ENCODE measurements at regions not wholly inside any gene's neighbourhood (a gene's known extent, or its start where the extent isn't known, plus 50 kb on each side); places are given as distances from the start of the nearest gene placed in this dataset.

- DNase-seq: peak; percentile 26
Observed at GRCh38 chr2:146324951-146325350, 1519.9 kb upstream of the ACVR2A start.

DNA sequence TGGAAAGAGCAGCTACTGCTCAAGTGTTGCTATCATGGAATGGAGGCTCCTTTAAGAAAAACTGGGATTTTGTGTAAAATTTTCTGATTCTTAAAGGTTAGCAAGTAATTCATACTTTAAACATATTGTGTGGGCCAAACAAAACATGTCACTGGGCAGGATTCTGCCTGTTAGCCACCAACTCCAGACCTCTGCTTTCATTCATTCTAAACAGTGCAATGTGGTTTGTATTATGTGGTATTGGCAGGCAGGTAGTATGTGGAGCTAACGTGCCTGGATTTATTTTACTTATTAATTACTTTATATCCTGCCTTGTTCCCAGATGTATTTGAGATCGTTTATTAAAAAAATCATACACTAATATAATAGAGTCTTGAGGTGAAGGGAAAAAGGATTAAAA lies 1521.3 kb upstream of the ACVR2A start:
- DNase-seq: peak; percentile 5

DNA sequence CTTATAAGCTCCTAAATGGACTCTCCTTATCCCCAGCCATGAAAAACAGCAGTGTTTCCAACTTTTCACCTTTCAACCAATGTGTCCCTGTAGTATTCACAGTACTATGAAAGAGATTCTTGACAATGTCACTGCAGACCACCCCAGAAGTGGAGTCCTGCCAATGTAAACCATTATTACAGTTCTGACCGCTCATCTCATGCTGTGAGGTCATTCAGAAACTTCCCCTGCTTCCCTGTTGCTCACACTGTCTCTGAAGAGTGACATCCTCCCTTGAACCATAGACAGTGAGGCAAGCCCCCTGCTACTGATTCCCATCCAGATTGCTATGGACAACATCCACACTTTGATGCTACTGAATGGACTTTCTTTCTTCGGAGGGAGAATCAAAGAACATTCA lies 1523.7 kb upstream of the ACVR2A start:
- DNase-seq: peak; percentile 48

GRCh38 chr2:146317959-146318358 lies 1526.9 kb upstream of the ACVR2A start:
- DNase-seq: peak; percentile 78

DNA sequence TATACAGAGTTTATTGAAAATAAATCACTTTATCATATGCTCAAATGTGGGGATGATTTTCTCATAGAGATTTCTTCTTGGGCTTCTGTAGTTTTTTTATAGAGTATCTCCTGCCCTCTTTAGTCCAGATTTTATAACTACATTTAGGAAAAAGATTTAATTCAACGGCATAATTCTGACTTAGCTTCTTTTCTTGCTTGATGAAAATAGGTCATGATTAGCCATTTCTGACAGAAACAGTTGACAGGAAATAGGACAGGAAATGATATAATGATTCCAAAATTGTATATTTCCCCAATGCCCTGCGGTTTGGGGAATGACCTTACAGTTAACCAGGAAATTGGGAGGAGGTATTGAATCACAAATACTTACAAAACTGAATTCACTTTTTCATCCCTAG lies 1531.9 kb upstream of the ACVR2A start:
- peak; percentile 66 for DNase-seq

- peak; percentile 19 for DNase-seq
Observed at GRCh38 chr2:146305164-146305563, 1539.7 kb upstream of the ACVR2A start.

GRCh38 chr2:146301287-146301686 lies 1543.5 kb upstream of the ACVR2A start:
- DNase-seq: no peak

DNA sequence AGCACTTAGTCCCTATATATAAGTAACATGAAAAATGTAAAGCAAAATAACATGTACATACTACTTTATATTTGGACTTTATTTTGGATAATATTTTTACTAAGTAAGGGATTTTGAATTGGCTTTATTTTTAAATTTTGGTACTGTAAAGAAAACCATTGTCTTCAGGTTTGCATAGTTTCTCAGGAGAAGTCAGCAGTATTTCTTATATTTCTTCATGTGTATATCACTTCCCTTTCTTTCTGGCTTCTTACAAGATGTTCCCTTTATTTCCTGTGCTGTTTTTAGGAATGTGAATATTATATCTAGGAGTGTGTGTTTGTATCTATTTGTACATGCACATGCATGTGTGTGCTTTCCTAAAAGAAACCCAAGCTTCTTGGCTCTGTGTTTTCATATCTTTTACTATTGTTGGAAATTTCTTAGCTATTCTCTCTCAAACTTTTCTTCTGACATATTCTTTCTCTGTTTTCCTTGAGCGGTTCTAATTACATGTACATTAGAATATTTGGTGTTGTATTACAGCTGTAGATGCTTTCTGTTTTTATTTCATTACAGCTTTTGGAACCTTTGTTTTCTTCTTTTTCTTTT lies 1549.7 kb upstream of the ACVR2A start:
- no peak for DNase-seq

- DNase-seq: no peak
Observed at GRCh38 chr2:146287281-146287680, 1557.5 kb upstream of the ACVR2A start.

DNA sequence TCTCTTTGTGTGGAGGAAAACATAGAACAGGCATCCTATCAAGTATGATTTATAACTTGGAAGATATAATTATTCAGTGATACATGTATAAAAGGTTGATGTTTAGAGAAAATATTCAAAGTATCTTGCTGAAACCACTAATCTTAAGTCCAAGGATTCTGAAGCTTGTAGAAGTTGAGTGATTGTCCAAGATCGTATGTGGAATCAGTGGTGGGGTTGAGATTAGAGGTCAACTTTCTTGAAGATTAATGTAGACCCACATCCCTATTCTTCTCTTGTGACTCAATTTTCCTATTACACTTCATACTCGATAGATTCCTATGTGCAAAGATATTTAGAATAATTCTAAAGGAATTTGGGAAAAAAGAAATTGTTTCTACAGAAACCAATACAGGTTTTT lies 1565.9 kb upstream of the ACVR2A start:
- DNase-seq: peak; percentile 58

DNA sequence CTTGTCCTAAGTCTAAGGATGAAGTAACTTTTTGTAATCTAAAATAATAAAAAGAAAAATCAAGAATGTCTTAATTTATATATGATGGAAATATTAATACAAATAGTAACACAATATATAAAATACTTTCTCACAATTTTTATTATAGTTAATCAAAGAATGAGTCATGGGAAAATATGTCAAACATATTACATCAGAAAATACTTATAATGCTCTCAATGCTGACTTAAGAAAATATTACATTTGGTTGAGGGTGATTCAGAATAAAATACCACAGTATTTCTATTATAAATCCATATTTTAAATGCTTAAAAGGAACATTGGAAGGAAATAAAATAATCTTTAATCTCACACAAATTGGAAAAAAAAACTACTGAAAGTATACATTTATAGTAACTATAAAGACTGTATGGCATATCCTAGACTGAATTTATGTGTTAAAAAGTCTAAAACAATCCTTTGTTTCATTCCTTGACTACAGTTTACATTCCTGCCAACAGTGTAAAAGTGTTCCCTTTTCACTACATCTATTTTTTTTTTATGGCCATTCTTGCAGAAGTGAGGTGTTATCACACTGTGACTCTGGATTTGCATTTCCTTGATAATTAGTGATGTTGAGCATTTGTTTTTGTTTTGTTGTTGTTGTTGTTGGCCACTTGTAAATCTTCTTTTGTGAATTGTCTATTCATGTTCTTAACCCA lies 1573.5 kb upstream of the ACVR2A start:
- DNase-seq: peak; percentile 33

GRCh38 chr2:146270618-146271017 lies 1574.2 kb upstream of the ACVR2A start:
- DNase-seq: no peak

DNA sequence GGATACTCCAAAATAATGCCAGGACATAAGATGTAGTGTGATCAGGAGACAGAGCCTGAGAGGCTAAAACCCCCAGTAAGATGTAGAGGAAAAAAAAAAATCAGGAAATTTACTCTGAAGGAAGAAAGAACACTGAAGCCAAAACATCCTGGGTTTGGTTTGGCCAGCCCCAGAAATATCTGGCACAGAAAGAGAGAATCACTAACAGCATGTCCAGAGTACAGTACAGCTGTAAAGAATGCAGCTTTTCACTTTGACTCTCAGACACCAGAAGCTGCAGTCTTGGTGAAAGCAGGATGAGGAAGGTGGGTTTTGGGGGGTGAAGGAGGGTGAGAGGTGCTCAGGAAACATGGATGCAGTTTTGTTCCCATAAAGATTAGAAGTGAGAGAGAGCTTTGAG lies 1577.7 kb upstream of the ACVR2A start:
- peak; percentile 39 for DNase-seq

DNA sequence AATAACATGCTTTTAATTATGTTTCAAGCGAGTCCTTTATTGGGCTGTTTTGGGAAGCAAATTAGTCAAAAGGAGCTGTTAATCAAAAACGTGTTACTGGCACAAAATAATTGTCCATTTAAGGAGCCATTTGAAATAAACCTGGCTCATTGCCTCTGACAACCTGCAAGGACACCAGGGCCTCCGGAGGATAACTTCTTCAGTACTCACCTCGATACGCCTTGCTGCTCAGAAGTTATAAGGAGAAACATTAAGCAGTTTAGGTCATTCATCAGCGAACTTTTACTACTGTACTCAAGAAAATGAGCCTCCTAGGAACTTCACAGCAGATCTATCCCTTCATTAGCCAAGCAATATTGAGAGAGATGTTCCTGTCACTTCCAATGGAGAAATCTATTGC lies 1579.2 kb upstream of the ACVR2A start:
- DNase-seq: no peak

- no peak for DNase-seq
Observed at GRCh38 chr2:146262606-146263005, 1582.2 kb upstream of the ACVR2A start.

DNA sequence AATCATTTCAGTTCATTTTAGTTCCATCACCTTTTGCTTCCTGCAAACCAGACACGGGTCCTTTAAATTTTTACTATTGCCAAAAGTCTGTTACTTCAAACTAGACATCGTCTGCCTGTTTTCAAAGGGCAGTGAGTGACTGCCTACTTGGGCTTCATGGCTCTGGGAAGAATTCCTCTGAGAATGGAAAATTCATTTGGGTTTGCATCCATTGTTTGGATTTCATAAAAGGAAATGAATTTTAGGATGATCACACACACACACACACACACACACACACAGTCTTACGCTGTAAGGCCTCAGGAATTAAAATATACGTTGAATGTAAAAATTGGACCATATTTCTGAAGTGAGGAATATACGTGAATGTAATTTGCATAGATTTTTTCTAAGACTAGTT lies 1584.3 kb upstream of the ACVR2A start:
- DNase-seq: no peak

- no peak for DNase-seq
Observed at GRCh38 chr2:146259816-146260215, 1585.0 kb upstream of the ACVR2A start.

- DNase-seq: no peak
Observed at GRCh38 chr2:146258071-146258470, 1586.8 kb upstream of the ACVR2A start.

- no peak for DNase-seq
Observed at GRCh38 chr2:146252119-146252518, 1592.7 kb upstream of the ACVR2A start.

- DNase-seq: peak; percentile 66
Observed at GRCh38 chr2:146251328-146251727, 1593.5 kb upstream of the ACVR2A start.

DNA sequence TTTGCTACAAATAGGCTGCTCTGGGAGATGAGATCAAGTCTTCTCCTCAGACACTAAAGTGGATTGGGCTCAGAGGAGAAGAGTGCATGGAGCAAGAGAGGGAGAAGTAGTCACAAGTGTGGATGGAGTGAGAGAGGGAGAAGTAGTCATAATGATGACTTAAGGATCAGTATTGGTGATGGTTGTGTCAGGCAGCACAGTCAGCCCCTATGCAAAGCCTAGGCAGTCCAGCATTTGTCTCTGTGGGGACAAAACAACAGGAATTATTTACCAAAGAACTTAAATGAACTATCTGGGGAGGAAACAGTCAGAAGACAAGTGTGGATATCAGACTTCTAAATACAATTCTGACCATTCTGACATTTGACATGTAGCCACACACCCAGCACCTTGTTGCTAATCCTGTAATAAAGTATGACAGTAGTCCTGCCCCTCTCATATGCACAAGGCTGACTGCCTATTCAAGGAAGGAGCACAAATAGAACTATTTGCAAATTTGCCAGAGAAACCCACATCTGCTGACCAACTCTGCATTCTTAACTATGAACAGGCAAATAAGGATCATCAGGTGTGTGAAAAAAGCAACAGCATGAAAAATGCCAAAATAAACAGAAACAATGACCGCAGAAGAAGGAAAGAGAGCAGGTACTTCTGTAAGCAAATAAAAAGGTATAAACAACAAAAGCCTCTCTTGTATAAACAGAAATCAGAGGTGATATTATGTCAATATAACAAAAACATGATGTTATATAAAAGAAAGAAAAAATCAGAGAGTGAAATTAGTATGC lies 1597.9 kb upstream of the ACVR2A start:
- DNase-seq: no peak

DNA sequence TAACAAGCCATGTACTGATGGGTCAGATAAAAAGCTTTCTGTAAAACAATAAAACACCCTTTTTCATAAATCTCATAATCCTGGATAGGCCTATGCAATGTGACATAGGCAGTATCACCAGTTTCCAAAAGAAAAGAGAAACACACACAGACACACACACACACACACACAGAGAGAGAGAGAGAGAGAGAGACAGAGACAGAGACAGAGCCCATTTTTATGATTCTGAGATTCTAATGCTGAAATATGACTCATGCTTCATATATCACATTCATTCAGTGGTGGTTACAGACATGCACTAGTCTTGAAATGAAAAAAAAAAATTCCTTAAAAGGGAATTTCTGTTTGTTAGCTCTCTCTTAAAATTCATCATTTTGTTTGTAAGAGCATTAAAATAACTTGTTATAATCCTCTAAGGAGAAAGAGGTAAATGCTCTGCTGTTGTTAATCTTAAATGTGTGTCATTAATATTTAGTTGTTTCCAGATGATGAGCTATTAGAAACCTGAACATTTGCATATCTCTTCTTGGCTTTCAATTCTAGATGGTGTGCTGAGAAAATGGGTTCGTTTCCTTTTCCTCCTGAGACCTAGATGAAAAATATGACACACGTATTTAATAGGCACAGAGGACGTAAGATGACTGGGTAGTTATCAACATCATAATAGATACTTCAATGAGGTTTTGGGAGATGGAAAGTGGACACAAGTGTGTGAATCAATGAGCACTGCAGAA lies 1598.7 kb upstream of the ACVR2A start:
- DNase-seq: peak; percentile 89

DNA sequence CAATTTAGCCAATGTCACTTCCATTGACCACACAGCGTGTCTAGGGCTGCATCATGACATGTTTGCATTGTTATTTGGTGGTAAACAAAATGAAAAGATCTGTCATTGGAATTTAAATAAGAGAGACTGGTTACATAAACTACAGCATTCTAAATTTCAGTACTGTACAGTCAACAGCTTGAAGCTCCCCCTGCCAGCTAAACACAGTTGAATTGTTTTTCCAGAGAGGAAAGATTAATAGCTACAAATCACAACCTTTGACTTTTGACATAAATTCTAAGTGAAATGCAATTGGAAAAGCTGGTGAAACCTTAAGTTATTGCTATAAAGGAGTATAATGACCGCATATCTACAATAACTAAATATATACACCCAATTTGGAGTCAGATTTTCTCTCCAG lies 1600.0 kb upstream of the ACVR2A start:
- DNase-seq: no peak

Measured in fibroblast of skin of right biceps (primary cell).